ENCODE measurements at regions not wholly inside any gene's neighbourhood (a gene's known extent, or its start where the extent isn't known, plus 50 kb on each side); places are given as distances from the start of the nearest gene placed in this dataset.

DNA sequence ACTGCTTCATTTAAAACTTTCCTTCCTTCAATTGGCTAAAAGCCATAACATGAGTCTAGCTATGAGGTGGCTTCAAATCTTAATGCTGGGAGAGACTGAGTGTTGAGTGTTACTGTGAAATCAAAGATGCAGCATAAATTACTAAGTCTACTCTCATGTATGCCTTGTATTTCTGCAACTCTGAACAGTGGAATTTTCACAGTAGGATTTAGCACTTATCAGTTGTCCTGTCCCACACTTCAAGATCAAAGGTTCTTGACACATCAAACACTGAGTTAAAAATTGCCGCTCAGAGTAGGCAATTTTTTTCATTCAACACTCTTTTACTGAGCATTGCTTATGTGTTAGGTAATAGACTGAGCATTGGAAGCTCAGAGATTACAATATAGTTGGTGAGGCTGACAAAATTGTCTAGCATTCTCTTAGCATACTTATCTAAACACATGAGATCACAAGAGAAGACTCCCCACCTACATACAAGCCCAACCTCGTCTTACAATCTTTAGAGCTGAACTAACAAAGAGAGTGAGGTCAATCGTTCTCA lies 56.4 kb upstream of the ADORA3 start:
- TF ChIP-seq, protein P1, sequence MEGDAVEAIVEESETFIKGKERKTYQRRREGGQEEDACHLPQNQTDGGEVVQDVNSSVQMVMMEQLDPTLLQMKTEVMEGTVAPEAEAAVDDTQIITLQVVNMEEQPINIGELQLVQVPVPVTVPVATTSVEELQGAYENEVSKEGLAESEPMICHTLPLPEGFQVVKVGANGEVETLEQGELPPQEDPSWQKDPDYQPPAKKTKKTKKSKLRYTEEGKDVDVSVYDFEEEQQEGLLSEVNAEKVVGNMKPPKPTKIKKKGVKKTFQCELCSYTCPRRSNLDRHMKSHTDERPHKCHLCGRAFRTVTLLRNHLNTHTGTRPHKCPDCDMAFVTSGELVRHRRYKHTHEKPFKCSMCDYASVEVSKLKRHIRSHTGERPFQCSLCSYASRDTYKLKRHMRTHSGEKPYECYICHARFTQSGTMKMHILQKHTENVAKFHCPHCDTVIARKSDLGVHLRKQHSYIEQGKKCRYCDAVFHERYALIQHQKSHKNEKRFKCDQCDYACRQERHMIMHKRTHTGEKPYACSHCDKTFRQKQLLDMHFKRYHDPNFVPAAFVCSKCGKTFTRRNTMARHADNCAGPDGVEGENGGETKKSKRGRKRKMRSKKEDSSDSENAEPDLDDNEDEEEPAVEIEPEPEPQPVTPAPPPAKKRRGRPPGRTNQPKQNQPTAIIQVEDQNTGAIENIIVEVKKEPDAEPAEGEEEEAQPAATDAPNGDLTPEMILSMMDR (IDR thresholded peaks at IDR 0.05): no peak
- TF ChIP-seq POLR2A (IDR thresholded peaks at IDR 0.05): no peak

Measured in gastroesophageal sphincter (tissue), 3 donors.